Chondrocyte (in vitro differentiated cells): ENCODE measurements at regions not wholly inside any gene's neighbourhood (a gene's known extent, or its start where the extent isn't known, plus 50 kb on each side); places are given as distances from the start of the nearest gene placed in this dataset.

ENCODE experiments used
- DNase-seq: peaks from one replicate; pipeline ENCODE4 v3.0.0; 2021; ENCODE audit warnings: mixed read lengths, low spot score
- H3K27ac Mint-ChIP-seq: one replicate; pipeline ENCODE4 v1.8.0; 2021; ENCODE audit warnings: mild to moderate bottlenecking, moderate library complexity, mixed read lengths; ENCODE audit not compliant: unreplicated experiment
- H3K27me3 Mint-ChIP-seq: 2 replicates; pipeline ENCODE4 v1.8.0; 2021; ENCODE audit warnings: low read depth, mixed read lengths
- H3K36me3 Mint-ChIP-seq: 2 replicates; pipeline ENCODE4 v1.8.0; 2021; ENCODE audit warnings: low read depth, mixed read lengths
- H3K4me1 Mint-ChIP-seq: 2 replicates; pipeline ENCODE4 v1.8.0; 2021; ENCODE audit warnings: low read depth, mild to moderate bottlenecking, mixed read lengths
- H3K4me3 Mint-ChIP-seq: one replicate; pipeline ENCODE4 v1.8.0; 2021; ENCODE audit warnings: mild to moderate bottlenecking, moderate library complexity, mixed read lengths; ENCODE audit not compliant: unreplicated experiment
- H3K9me3 Mint-ChIP-seq: 2 replicates; pipeline ENCODE4 v1.8.0; 2021; ENCODE audit warnings: low read depth, mixed read lengths
- CTCF ChIP-seq: fragments of 200-600 bp; sonication (generic); IDR thresholded peaks from 2 replicates; pipeline ENCODE4 v1.5.0; 2021; ENCODE audit warnings: antibody characterized with exemption, mild to moderate bottlenecking, moderate library complexity

GRCh38 chr13:75927183-75927669 is 291.1 kb downstream of the LMO7 start:
- DNase-seq, result no peak
- Mint-ChIP-seq H3K27me3 (peaks cover 15% of the 10 kb centered on the region), H3K4me3 (no peak overlapping the region), H3K9me3 (peaks cover 5% of the 10 kb centered on the region), H3K27ac (no peak overlapping the region), H3K4me1 (peaks cover 3% of the 10 kb centered on the region), H3K36me3 (peaks cover 1% of the 10 kb centered on the region)
- TF ChIP-seq CTCF, result no peak

DNA sequence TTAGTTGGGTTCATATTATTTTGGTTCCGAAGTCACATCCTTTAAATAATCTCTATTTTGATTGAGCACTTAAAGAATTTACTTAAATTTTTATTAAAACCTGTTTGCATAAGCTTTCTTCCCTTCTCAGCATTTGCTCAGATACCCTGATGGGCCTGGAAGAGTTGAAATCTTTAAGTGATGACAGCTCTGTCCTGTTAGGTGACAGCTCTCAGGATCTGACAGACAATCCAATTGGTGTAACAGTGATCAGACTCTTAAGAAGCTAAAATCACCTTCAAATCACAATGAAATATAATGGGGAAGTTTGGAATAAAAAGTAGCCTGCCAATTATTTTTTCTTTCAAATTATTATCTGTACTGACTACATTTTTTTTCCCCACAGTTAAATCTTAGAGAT is 284.4 kb downstream of the LMO7 start:
- peaks cover 13% of the 10 kb centered on the region for H3K9me3 Mint-ChIP-seq
- H3K27ac Mint-ChIP-seq, result no peak overlapping the region
- peaks cover 4% of the 10 kb centered on the region for H3K4me1 Mint-ChIP-seq
- no peak for TF ChIP-seq CTCF
- DNase-seq, result no peak
- no peak overlapping the region for H3K4me3 Mint-ChIP-seq
- peaks cover 1% of the 10 kb centered on the region for H3K36me3 Mint-ChIP-seq
- H3K27me3 Mint-ChIP-seq, result peaks cover 6% of the 10 kb centered on the region

- no peak overlapping the region for H3K4me3 Mint-ChIP-seq
- peaks cover 4% of the 10 kb centered on the region for H3K4me1 Mint-ChIP-seq
- no peak for DNase-seq
- no peak for TF ChIP-seq CTCF
- peaks cover 4% of the 10 kb centered on the region for H3K27me3 Mint-ChIP-seq
- H3K36me3 Mint-ChIP-seq, result peaks cover 1% of the 10 kb centered on the region
- H3K27ac Mint-ChIP-seq, result no peak overlapping the region
- H3K9me3 Mint-ChIP-seq, result peaks cover 13% of the 10 kb centered on the region
These were observed 283.6 kb downstream of the LMO7 start for GRCh38 chr13:75919660-75920199.

GRCh38 chr13:75915066-75915465 is 278.9 kb downstream of the LMO7 start:
- peaks cover 4% of the 10 kb centered on the region for H3K4me1 Mint-ChIP-seq
- no peak overlapping the region for H3K27ac Mint-ChIP-seq
- H3K27me3 Mint-ChIP-seq, result no peaks in the 10 kb centered on the region
- no peaks in the 10 kb centered on the region for H3K36me3 Mint-ChIP-seq
- no peak for DNase-seq
- no peak for TF ChIP-seq CTCF
- no peak overlapping the region for H3K4me3 Mint-ChIP-seq
- H3K9me3 Mint-ChIP-seq, result peaks cover 8% of the 10 kb centered on the region

- no peaks in the 10 kb centered on the region for H3K36me3 Mint-ChIP-seq
- H3K4me3 Mint-ChIP-seq, result no peak overlapping the region
- peaks cover 4% of the 10 kb centered on the region for H3K4me1 Mint-ChIP-seq
- no peak for DNase-seq
- no peaks in the 10 kb centered on the region for H3K27me3 Mint-ChIP-seq
- no peak overlapping the region for H3K27ac Mint-ChIP-seq
- H3K9me3 Mint-ChIP-seq, result peaks cover 3% of the 10 kb centered on the region
- no peak for TF ChIP-seq CTCF
These were observed 277.8 kb downstream of the LMO7 start for GRCh38 chr13:75913925-75914324.
